ENCODE measurements at regions not wholly inside any gene's neighbourhood (a gene's known extent, or its start where the extent isn't known, plus 50 kb on each side); places are given as distances from the start of the nearest gene placed in this dataset.

- Mint-ChIP-seq H3K4me3 (no peak overlapping the region), H3K27me3 (ENCODE audit: low read depth in 2 of 2) (no peaks in the 10 kb centered on the region), H3K9me3 (peaks cover 0 to 7% of the 10 kb centered on the region in 2 donors), H3K36me3 (no peaks in the 10 kb centered on the region), H3K27ac (no peak overlapping the region), H3K4me1 (no peaks in the 10 kb centered on the region)
- ATAC-seq (no peak), DNase-seq (no peak)
- H3K9me3 ChIP-seq (ENCODE audit: control insufficient read depth, insufficient read depth, low read length), result peaks cover 8% of the 10 kb centered on the region
- no peaks in the 10 kb centered on the region for H3K27me3 ChIP-seq (ENCODE audit: control insufficient read depth, insufficient read depth, low read length)
- TF ChIP-seq CTCF (IDR thresholded peaks at IDR 0.05), result no peak
- H3K36me3 ChIP-seq (ENCODE audit: control insufficient read depth, insufficient read depth, low read length), result no peaks in the 10 kb centered on the region
- 90% methylated on average over 14 of the region's 16 CpGs for WGBS (ENCODE audit: insufficient coverage)
- no peaks in the 10 kb centered on the region for H3K4me1 ChIP-seq (ENCODE audit: control insufficient read depth, insufficient read depth, low read length)
- H3K4me3 ChIP-seq (ENCODE audit: low read length), result no peak overlapping the region
- no peak overlapping the region for H3K27ac ChIP-seq (ENCODE audit: low read length)
- intact Hi-C loops (cut with micrococcal nuclease), result no loop called here
These were observed 444.8 kb downstream of the EIPR1 start for GRCh38 chr2:2932692-2933305.

DNA sequence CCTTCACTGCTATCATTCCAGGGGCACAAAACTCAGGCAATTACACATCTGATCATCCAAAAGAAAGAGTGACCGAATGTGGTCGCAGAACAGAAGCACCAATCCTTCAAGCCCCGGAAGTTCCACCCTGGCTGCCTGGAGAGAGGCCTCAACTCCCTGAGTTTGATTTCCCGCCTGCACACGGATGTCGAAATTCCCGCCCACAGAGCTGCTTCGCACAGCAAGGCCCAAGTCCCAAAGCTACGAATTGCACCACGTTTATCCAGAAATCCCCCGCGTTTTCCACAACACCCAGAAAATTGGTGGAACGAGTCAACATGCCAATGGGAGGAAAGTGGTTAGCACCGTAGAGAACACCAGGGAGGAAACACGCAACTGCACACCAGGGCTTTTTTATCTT is 445.4 kb downstream of the EIPR1 start:
- Mint-ChIP-seq H3K4me3 (no peak overlapping the region), H3K4me1 (no peaks in the 10 kb centered on the region), H3K27ac (no peak overlapping the region), H3K36me3 (no peaks in the 10 kb centered on the region), H3K27me3 (ENCODE audit: low read depth in 2 of 2) (no peaks in the 10 kb centered on the region), H3K9me3 (peaks cover 0 to 6% of the 10 kb centered on the region in 2 donors)
- no peak for TF ChIP-seq CTCF (IDR thresholded peaks at IDR 0.05)
- Histone ChIP-seq H3K9me3 (ENCODE audit: control insufficient read depth, insufficient read depth, low read length) (peaks cover 4% of the 10 kb centered on the region), H3K27me3 (ENCODE audit: control insufficient read depth, insufficient read depth, low read length) (no peaks in the 10 kb centered on the region), H3K27ac (ENCODE audit: low read length) (no peak overlapping the region), H3K36me3 (ENCODE audit: control insufficient read depth, insufficient read depth, low read length) (no peaks in the 10 kb centered on the region), H3K4me3 (ENCODE audit: low read length) (no peak overlapping the region), H3K4me1 (ENCODE audit: control insufficient read depth, insufficient read depth, low read length) (no peaks in the 10 kb centered on the region)
- intact Hi-C loops (cut with micrococcal nuclease), result no loop called here
- WGBS (ENCODE audit: insufficient coverage), result 80% methylated on average over 15 of the region's 15 CpGs
- DNase-seq (no peak), ATAC-seq (no peak)

GRCh38 chr2:2931318-2932075 is 446.1 kb downstream of the EIPR1 start:
- no peaks in the 10 kb centered on the region for H3K36me3 Mint-ChIP-seq
- H3K9me3 Mint-ChIP-seq, result no peaks in the 10 kb centered on the region
- no peak overlapping the region for H3K27ac Mint-ChIP-seq
- intact Hi-C loops (cut with micrococcal nuclease), result no loop called here
- WGBS (ENCODE audit: insufficient coverage), result 89% methylated on average over 10 of the region's 12 CpGs
- no peak overlapping the region for H3K4me3 Mint-ChIP-seq
- H3K4me3 ChIP-seq (ENCODE audit: low read length), result no peak overlapping the region
- peaks cover 3% of the 10 kb centered on the region for H3K9me3 ChIP-seq (ENCODE audit: control insufficient read depth, insufficient read depth, low read length)
- H3K36me3 ChIP-seq (ENCODE audit: control insufficient read depth, insufficient read depth, low read length), result no peaks in the 10 kb centered on the region
- DNase-seq (no peak), ATAC-seq (no peak)
- H3K27me3 Mint-ChIP-seq (ENCODE audit: low read depth in 2 of 2), result no peaks in the 10 kb centered on the region
- H3K4me1 ChIP-seq (ENCODE audit: control insufficient read depth, insufficient read depth, low read length), result no peaks in the 10 kb centered on the region
- no peaks in the 10 kb centered on the region for H3K4me1 Mint-ChIP-seq
- TF ChIP-seq CTCF (IDR thresholded peaks at IDR 0.05), result no peak
- H3K27me3 ChIP-seq (ENCODE audit: control insufficient read depth, insufficient read depth, low read length), result no peaks in the 10 kb centered on the region
- H3K27ac ChIP-seq (ENCODE audit: low read length), result no peak overlapping the region
